Ishikawa (cell line): ENCODE measurements at regions not wholly inside any gene's neighbourhood (a gene's known extent, or its start where the extent isn't known, plus 50 kb on each side); places are given as distances from the start of the nearest gene placed in this dataset.

Experiments
- CEBPB ChIP-seq: IDR thresholded peaks from 2 replicates; pipeline ENCODE4 v1.6.1; 2012
- CREB1 ChIP-seq: IDR thresholded peaks from 2 replicates; pipeline ENCODE4 v1.6.1; 2012; ENCODE audit warnings: low read depth
- EGR1 ChIP-seq: IDR thresholded peaks from 2 replicates; pipeline ENCODE4 v1.6.1; 2012
- EP300 ChIP-seq: IDR thresholded peaks from 2 replicates; pipeline ENCODE4 v1.6.1; 2012; ENCODE audit warnings: borderline replicate concordance
- FOXM1 ChIP-seq: IDR thresholded peaks from 2 replicates; pipeline ENCODE4 v1.6.1; 2012; ENCODE audit warnings: low read depth, borderline replicate concordance
- NFIC ChIP-seq: IDR thresholded peaks from 2 replicates; pipeline ENCODE4 v1.6.1; 2012
- RAD21 ChIP-seq: IDR thresholded peaks from 2 replicates; pipeline ENCODE4 v1.6.1; 2012; ENCODE audit warnings: low read depth
- TAF1 ChIP-seq: IDR thresholded peaks from 2 replicates; pipeline ENCODE4 v1.6.1; 2012; ENCODE audit warnings: low read depth, mild to moderate bottlenecking
- TCF12 ChIP-seq: IDR thresholded peaks from 2 replicates; pipeline ENCODE4 v1.6.1; 2012; ENCODE audit warnings: low read depth
- TEAD4 ChIP-seq: IDR thresholded peaks from 2 replicates; pipeline ENCODE4 v1.6.1; 2012
- YY1 ChIP-seq: IDR thresholded peaks from 2 replicates; pipeline ENCODE4 v1.6.1; 2012; ENCODE audit warnings: low read depth
- ZBTB7A ChIP-seq: IDR thresholded peaks from 2 replicates; pipeline ENCODE4 v1.6.1; 2012; ENCODE audit warnings: low read depth
- TF ChIP-seq, protein P1 (sequence below): IDR thresholded peaks from 2 replicates; pipeline ENCODE4 v1.6.1; 2012; ENCODE audit warnings: low read depth, mild to moderate bottlenecking
- TF ChIP-seq, protein P2 (sequence below): IDR thresholded peaks from 2 replicates; pipeline ENCODE4 v1.6.1; 2012

DNA sequence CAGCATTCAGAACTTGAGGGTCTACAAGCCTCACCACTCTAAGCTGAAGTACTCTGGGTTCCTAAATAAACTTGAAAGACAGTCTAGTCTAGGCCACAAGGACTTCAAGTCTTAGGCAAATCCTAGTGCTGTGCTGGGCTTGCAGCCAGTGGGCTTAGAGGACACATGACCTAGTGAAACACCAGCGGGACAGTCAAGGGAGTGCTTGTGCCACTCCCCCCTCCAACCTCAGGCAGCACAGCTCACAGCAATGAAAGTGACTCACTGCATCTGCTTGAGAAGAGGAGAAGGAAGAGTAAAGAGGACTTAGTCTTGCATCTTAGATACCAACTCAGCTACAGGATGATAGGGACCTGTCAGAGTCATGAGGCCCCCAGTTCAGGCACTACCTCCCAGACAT lies 438.1 kb downstream of the IPO8 start:
- no peak for TF ChIP-seq TCF12
- no peak for TF ChIP-seq FOXM1
- TF ChIP-seq RAD21, result no peak
- TF ChIP-seq, protein P1, sequence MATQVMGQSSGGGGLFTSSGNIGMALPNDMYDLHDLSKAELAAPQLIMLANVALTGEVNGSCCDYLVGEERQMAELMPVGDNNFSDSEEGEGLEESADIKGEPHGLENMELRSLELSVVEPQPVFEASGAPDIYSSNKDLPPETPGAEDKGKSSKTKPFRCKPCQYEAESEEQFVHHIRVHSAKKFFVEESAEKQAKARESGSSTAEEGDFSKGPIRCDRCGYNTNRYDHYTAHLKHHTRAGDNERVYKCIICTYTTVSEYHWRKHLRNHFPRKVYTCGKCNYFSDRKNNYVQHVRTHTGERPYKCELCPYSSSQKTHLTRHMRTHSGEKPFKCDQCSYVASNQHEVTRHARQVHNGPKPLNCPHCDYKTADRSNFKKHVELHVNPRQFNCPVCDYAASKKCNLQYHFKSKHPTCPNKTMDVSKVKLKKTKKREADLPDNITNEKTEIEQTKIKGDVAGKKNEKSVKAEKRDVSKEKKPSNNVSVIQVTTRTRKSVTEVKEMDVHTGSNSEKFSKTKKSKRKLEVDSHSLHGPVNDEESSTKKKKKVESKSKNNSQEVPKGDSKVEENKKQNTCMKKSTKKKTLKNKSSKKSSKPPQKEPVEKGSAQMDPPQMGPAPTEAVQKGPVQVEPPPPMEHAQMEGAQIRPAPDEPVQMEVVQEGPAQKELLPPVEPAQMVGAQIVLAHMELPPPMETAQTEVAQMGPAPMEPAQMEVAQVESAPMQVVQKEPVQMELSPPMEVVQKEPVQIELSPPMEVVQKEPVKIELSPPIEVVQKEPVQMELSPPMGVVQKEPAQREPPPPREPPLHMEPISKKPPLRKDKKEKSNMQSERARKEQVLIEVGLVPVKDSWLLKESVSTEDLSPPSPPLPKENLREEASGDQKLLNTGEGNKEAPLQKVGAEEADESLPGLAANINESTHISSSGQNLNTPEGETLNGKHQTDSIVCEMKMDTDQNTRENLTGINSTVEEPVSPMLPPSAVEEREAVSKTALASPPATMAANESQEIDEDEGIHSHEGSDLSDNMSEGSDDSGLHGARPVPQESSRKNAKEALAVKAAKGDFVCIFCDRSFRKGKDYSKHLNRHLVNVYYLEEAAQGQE, result no peak
- no peak for TF ChIP-seq CEBPB
- TF ChIP-seq TAF1, result no peak
- TF ChIP-seq EP300, result no peak
- TF ChIP-seq EGR1, result no peak
- no peak for TF ChIP-seq CREB1
- TF ChIP-seq ZBTB7A, result no peak
- TF ChIP-seq NFIC, result no peak
- TF ChIP-seq, protein P2, sequence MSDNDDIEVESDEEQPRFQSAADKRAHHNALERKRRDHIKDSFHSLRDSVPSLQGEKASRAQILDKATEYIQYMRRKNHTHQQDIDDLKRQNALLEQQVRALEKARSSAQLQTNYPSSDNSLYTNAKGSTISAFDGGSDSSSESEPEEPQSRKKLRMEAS, result no peak
- no peak for TF ChIP-seq TEAD4
- no peak for TF ChIP-seq YY1
